RWPE1 (cell line): ENCODE measurements at regions not wholly inside any gene's neighbourhood (a gene's known extent, or its start where the extent isn't known, plus 50 kb on each side); places are given as distances from the start of the nearest gene placed in this dataset.
A peak's percentile ranks its signal among the peaks of the same experiment; 100 is the strongest.

Source experiments
- CTCF ChIA-PET: fragments of 350-600 bp; sonication (Branson Sonifier 250); formaldehyde crosslinking; extraction: SDS; loops from one replicate; lab custom pipeline; 2021; lab: Yijun Ruan, JAX
- POLR2A ChIA-PET: fragments of 400-600 bp; formaldehyde crosslinking; extraction: SDS; loops from one replicate; lab custom pipeline; 2020; ENCODE audit warnings: antibody characterized with exemption; ENCODE audit not compliant: low non-redundant PET; lab: Yijun Ruan, JAX
- DNase-seq: peaks from one replicate; pipeline ENCODE4 v3.0.0; 2012; ENCODE audit warnings: low spot score
- H3K27ac ChIP-seq: fragments of 450-650 bp; 2 replicates; pipeline ENCODE4 v1.5.1; 2017
- TF ChIP-seq, protein P1 (sequence below): fragments of 450-650 bp; conservative IDR thresholded peaks from 2 replicates; pipeline ENCODE4 v1.5.1; 2017; ENCODE audit warnings: low read depth, mild to moderate bottlenecking

DNA sequence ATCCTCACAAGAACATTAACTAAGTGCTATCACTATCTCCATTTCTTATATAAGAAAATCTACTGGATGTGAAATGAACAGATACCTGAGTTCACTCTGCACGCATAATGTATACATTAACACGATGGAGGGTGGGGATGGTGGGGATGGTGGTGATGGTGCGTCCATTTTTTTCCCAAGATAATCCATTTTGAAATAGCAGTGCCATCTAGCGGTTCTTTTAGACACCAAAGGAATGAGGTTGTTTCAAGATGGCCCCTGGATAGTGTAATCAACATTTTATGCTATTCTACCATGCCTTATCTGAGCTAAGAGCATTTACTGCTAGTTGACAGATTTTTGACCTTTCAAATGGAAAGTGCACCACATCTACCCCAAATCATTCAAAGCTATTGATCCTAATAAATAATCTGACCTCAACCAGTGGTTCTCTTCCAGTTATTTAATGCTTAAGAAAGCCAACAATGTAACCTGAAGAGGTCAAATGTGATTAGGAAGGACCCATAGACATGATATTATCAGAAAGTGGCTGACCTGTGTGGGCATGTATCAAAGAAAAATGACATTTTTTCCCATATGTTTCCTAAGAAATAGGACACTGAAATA, 714.7 kb upstream of the TENM4 start:
- CTCF ChIA-PET, result interaction anchor here (0.6 to 0.8 kb wide), 4 partner anchors 52 to 757 kb away, joined by 3 to 5 read pairs (median 3); no protein-coding TSS in a partner anchor
- TF ChIP-seq, protein P1, sequence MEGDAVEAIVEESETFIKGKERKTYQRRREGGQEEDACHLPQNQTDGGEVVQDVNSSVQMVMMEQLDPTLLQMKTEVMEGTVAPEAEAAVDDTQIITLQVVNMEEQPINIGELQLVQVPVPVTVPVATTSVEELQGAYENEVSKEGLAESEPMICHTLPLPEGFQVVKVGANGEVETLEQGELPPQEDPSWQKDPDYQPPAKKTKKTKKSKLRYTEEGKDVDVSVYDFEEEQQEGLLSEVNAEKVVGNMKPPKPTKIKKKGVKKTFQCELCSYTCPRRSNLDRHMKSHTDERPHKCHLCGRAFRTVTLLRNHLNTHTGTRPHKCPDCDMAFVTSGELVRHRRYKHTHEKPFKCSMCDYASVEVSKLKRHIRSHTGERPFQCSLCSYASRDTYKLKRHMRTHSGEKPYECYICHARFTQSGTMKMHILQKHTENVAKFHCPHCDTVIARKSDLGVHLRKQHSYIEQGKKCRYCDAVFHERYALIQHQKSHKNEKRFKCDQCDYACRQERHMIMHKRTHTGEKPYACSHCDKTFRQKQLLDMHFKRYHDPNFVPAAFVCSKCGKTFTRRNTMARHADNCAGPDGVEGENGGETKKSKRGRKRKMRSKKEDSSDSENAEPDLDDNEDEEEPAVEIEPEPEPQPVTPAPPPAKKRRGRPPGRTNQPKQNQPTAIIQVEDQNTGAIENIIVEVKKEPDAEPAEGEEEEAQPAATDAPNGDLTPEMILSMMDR, result peak; percentile 48
- H3K27ac ChIP-seq, result no peak overlapping the region
- POLR2A ChIA-PET, result no interaction called here
- peak; percentile 17 for DNase-seq

DNA sequence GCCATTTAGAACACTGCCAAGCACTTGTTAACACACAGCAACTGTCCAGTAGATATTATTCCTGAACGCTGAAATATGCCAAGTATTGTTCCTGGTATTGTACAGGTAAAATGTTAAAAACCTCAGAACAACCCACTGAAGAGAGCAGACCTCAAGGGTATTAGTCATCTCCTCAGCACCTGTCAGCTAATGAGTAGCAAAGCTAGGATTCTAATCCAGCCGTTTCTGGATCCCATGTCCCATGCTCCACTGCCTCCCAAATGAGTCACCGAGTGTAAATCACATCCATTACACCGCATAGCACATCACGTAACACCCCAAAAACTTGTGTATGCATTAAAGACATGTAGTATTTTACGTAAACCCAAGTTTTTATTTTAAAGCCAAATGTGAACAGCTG, 705.4 kb upstream of the TENM4 start:
- TF ChIP-seq, protein P1, result no peak
- peak; percentile 46 for DNase-seq
- CTCF ChIA-PET, result no interaction called here
- no peak overlapping the region for H3K27ac ChIP-seq
- POLR2A ChIA-PET, result no interaction called here

DNA sequence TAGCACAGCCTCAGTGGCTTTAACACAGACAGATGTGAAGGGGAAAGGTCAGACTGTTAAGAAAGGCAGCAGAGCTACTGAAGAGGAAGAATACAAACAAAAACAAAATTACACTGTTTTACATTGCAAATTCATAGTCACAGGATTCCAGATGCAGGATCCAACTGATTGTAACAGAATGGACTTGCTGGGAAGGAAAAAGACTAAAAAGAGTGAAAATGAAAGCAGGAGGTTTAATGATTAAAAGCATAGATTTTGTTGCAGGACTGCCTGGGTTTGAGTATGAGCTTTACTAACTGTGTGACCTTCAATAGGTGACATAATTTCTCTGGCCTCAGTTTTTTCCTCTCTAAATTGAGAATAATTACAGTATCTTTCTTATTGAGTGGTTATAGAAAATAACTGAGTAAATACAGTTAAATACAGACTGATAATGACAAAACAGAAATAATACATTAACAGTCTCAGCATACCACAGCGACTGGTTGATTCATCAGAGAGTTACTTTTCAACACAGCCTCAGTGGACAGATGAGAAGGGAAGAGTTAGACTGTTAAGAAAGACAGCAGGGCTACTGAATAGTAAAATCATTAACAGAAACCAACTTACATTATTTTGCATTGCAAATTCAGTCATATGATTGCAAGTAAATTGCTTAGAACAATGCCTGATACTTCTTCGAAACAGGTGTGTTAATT, 704.2 kb upstream of the TENM4 start:
- DNase-seq, result no peak
- ChIA-PET POLR2A (no interaction called here), CTCF (interaction anchor here (0.5 kb wide), 1 partner anchor 1136 kb away, joined by 3 read pairs; no protein-coding TSS in a partner anchor)
- H3K27ac ChIP-seq, result no peak overlapping the region
- TF ChIP-seq, protein P1, result no peak

DNA sequence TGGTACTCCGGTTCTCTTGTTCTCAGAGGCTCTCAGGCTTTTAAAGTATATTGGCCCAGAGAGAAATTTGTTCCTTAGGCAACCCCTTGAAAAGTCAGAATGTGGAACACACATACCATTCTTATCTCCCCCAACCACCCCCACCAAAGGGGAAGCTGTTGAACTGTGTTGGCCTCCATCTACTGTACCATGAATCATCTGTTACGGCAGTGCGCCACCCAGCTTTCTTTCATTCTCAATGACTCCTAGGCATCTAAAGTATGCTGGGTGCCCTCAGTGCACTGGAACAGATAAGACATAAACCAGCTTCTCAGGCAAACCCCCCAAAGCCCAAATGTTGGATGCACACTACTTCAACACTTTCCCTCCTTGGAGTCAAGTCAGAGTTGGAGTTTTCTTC, 696.2 kb upstream of the TENM4 start:
- no peak for DNase-seq

DNA sequence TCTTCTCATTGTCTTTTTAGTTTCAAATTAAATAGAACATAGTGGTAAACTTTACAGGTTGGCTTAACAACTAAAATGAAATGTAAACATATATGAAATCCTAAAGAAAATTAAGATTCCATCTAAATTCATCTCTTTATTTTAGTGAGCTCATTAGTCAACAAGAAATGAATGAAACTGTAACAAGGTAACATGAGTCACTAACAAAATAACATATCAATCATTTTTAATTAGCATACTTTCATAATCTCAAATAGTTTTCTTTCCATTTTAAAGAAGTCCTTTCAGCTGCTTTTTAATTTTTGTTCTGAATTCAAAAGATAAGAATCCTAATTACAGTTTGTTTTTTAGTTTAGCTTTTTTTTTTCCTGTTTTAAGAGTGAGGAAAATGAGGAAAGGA, 688.6 kb upstream of the TENM4 start:
- no peak overlapping the region for H3K27ac ChIP-seq
- ChIA-PET POLR2A (interaction anchor here (0.7 kb wide), 1 partner anchor 308 kb away, joined by 3 read pairs; no protein-coding TSS in a partner anchor), CTCF (no interaction called here)
- DNase-seq, result no peak
- TF ChIP-seq, protein P1, result no peak

More for the DNA sequence above, 696.2 kb upstream of the TENM4 start:
- CTCF ChIA-PET, result interaction anchor here (0.6 kb wide), 2 partner anchors 292 to 1228 kb away, joined by 3 to 4 read pairs; no protein-coding TSS in a partner anchor
- TF ChIP-seq, protein P1, result no peak
- POLR2A ChIA-PET, result no interaction called here
- no peak overlapping the region for H3K27ac ChIP-seq

DNA sequence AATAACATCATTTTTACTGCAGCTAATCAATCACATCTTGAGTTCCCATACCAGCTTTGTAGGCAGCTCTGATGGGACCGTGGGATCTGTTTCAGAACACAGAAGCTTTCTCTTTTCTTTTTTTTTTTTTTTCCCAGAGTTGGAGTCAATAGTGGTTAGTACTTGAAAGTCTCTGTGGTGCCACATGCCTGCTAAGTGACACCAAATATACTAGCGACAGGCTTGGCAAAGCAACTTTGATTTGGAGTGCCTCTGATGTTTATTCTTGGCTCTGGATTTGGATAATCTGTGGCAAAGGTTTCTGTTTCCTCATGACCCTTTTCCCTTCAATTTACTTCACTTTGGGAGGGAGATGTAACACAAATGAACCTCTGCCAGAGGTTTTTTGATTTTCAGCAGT, 681.4 kb upstream of the TENM4 start:
- ChIA-PET CTCF (no interaction called here), POLR2A (no interaction called here)
- DNase-seq, result no peak
- TF ChIP-seq, protein P1, result no peak
- H3K27ac ChIP-seq, result no peak overlapping the region
